HepG2 (cell line): ENCODE measurements at regions not wholly inside any gene's neighbourhood (a gene's known extent, or its start where the extent isn't known, plus 50 kb on each side); places are given as distances from the start of the nearest gene placed in this dataset.

Source experiments
- ATAC-seq: fragments of 200-7000 bp; cut with Tn5 transposase; 3 replicates; pipeline ENCODE4 v1.9.1; 2020; ENCODE audit warnings: mild to moderate bottlenecking, moderate library complexity
- BruUV-seq: library from RNA; stranded (reverse); fragments of 400-500 nt; replicated peaks from 2 replicates; lab custom pipeline; 2021; lab: Mats Ljungman, UMichigan
- CTCF ChIA-PET: fragments of 300-600 bp; formaldehyde crosslinking; extraction: SDS; loops from one replicate; lab custom pipeline; 2021; ENCODE audit warnings: low total read pairs, inconsistent platforms, low intra/inter-chr PET ratio; lab: Yijun Ruan, JAX
- POLR2A ChIA-PET: fragments of 350-600 bp; sonication (Branson Sonifier 250); formaldehyde crosslinking; loops from one replicate; lab custom pipeline; 2020; ENCODE audit warnings: antibody characterized with exemption, inconsistent platforms; lab: Yijun Ruan, JAX
- DNase-seq: peaks from one replicate; pipeline ENCODE4 v3.0.0-alpha.2; 2015; ENCODE audit warnings: low spot score
- FAIRE-seq: peaks from 3 replicates; lab custom pipeline; 2011; peaks lifted over from hg19 to GRCh38; lab: Jason Lieb, UNC
- H2AFZ ChIP-seq: one replicate; pipeline ENCODE4 v1.6.1; 2011; ENCODE audit warnings: low read length, inconsistent platforms
- H3K27ac ChIP-seq: fragments of 300-600 bp; 3 replicates; pipeline ENCODE4 v1.8.0; 2011; ENCODE audit warnings: mixed run types, mild to moderate bottlenecking, mixed read lengths, low read length, inconsistent platforms; ENCODE audit not compliant: insufficient read depth; ENCODE audit errors: extremely low read length
- H3K27me3 ChIP-seq, 2 experiments: fragments of 200-600 bp in 1 of 2; 2 replicates in 1 of 2; 3 replicates in 1 of 2; pipeline versions ENCODE4 v1.6.0 to v1.8.0; 2011; ENCODE audit warnings: low read length in 2 of 2, mild to moderate bottlenecking in 2 of 2, moderate library complexity in 2 of 2, inconsistent platforms in 1 of 2; ENCODE audit not compliant: insufficient read depth in 2 of 2, control insufficient read depth in 1 of 2
- H3K36me3 ChIP-seq, 2 experiments: fragments of 200-600 bp in 1 of 2; replicated peaks in 1 of 2; 2 replicates in 1 of 2; 3 replicates in 1 of 2; pipeline versions ENCODE4 v1.5.1 to v1.8.0; 2011; ENCODE audit warnings: low read length in 2 of 2, inconsistent platforms in 1 of 2; ENCODE audit not compliant: insufficient read depth in 2 of 2, control insufficient read depth in 1 of 2
- H3K4me1 ChIP-seq: 2 replicates; pipeline ENCODE4 v1.5.1; 2012; ENCODE audit warnings: low read length, inconsistent platforms; ENCODE audit not compliant: insufficient read depth
- H3K4me2 ChIP-seq: 2 replicates; pipeline ENCODE4 v1.6.0; 2011; ENCODE audit warnings: low read depth, low read length, inconsistent platforms
- H3K4me3 ChIP-seq, 3 experiments: fragments of 200-600 bp in 1 of 3; sonication (generic), shearing (Covaris generic) in 1 of 3; replicated peaks in 1 of 3; 2 replicates each; pipeline ENCODE4 v1.5.1; 2011 to 2016; ENCODE audit warnings: low read length in 3 of 3, inconsistent platforms in 2 of 3, low read depth in 2 of 3, mild to moderate bottlenecking in 2 of 3, control low read depth in 1 of 3, mixed read lengths in 1 of 3; ENCODE audit not compliant: insufficient read depth in 1 of 3
- H3K79me2 ChIP-seq: one replicate; pipeline ENCODE4 v1.6.1; 2011; ENCODE audit warnings: low read length, inconsistent platforms; ENCODE audit not compliant: insufficient read depth
- H3K9ac ChIP-seq: 2 replicates; pipeline ENCODE4 v1.6.0; 2011; ENCODE audit warnings: mild to moderate bottlenecking, low read depth, low read length, inconsistent platforms; ENCODE audit not compliant: insufficient read depth
- H3K9me3 ChIP-seq: 2 replicates; pipeline ENCODE4 v1.5.1; 2012; ENCODE audit warnings: mild to moderate bottlenecking, low read length
- H4K20me1 ChIP-seq: 2 replicates; pipeline ENCODE4 v1.6.0; 2011; ENCODE audit warnings: inconsistent platforms, mild to moderate bottlenecking, low read length, moderate library complexity; ENCODE audit not compliant: insufficient read depth
- ASH2L ChIP-seq: fragments of 300-600, 200-600 bp; sonication (generic); IDR thresholded peaks from 2 replicates; pipeline ENCODE4 v1.7.0; 2017; ENCODE audit warnings: low read depth, mild to moderate bottlenecking, moderate library complexity, mixed read lengths, low read length; ENCODE audit not compliant: insufficient read length
- CBX2 ChIP-seq, 2 experiments: fragments of 200-600 bp in 1 of 2; sonication (generic); formaldehyde crosslinking in 1 of 2; IDR thresholded peaks; 2 replicates each; pipeline versions ENCODE4 v1.7.0 to v1.8.1; 2018 to 2022; ENCODE audit warnings: low read depth in 2 of 2, low read length in 1 of 2, mild to moderate bottlenecking in 1 of 2, missing genetic modification reagents in 1 of 2
- CTCF ChIP-seq: sonication (generic); formaldehyde crosslinking; IDR thresholded peaks from 2 replicates; pipeline ENCODE4 v1.5.0; 2020; ENCODE audit warnings: mild to moderate bottlenecking, missing genetic modification reagents, moderate library complexity
- HNRNPLL ChIP-seq: fragments of 200-400 bp; formaldehyde crosslinking; IDR thresholded peaks from 2 replicates; pipeline ENCODE4 v1.6.1; 2017; ENCODE audit warnings: mild to moderate bottlenecking, low read depth, low read length; ENCODE audit not compliant: poor library complexity, severe bottlenecking
- NKX3-1 ChIP-seq: sonication (generic); formaldehyde crosslinking; IDR thresholded peaks from 2 replicates; pipeline ENCODE4 v1.5.0; 2020; ENCODE audit warnings: missing genetic modification reagents
- RAD21 ChIP-seq: fragments of 450-650 bp; formaldehyde crosslinking; IDR thresholded peaks from 2 replicates; pipeline ENCODE4 v1.5.0; 2020; ENCODE audit warnings: mild to moderate bottlenecking
- STAG1 ChIP-seq: sonication (generic); formaldehyde crosslinking; IDR thresholded peaks from 2 replicates; pipeline ENCODE4 v1.4.0; 2020; ENCODE audit warnings: missing genetic modification reagents
- ZKSCAN8 ChIP-seq: IDR thresholded peaks from 2 replicates; pipeline ENCODE4 v1.6.1; 2016; ENCODE audit warnings: borderline replicate concordance, missing genetic modification reagents, missing compliant biosample characterization
- ZNF326 ChIP-seq: sonication (generic); formaldehyde crosslinking; IDR thresholded peaks from 2 replicates; pipeline ENCODE4 v1.4.0; 2020; ENCODE audit warnings: missing genetic modification reagents, borderline replicate concordance
- WGBS: methylation state at CpG from one replicate; pipeline ENCODE4 v1.1.6; 2017; ENCODE audit warnings: low lambda C conversion rate; 5-methylcytosine and 5-hydroxymethylcytosine counted together
- in situ Hi-C: cut with HindIII; loops from 2 replicates; pipeline ENCODE4 v1.10.0; 2017; ENCODE audit warnings: low pct_unique_long_range_greater_than_20kb; ENCODE audit not compliant: extremely low pct_ligation_motif_present
- intact Hi-C: fragments of 100-400 bp; cut with micrococcal nuclease; formaldehyde crosslinking; loops from one replicate; pipeline ENCODE4 v1.10.0; 2022; ENCODE audit not compliant: unreplicated experiment
- TF ChIP-seq, protein P1 (sequence below): sonication (generic); formaldehyde crosslinking; IDR thresholded peaks from 2 replicates; pipeline ENCODE4 v1.4.0; 2020; ENCODE audit warnings: missing genetic modification reagents

- TF ChIP-seq CTCF (CRISPR knock-in tag) (no peak), RAD21 (no peak)
- TF ChIP-seq, all 625 proteins: peak for 0
Observed at GRCh38 chr1:239956263-239956662, 135.4 kb upstream of the FMN2 start (continued).

DNA sequence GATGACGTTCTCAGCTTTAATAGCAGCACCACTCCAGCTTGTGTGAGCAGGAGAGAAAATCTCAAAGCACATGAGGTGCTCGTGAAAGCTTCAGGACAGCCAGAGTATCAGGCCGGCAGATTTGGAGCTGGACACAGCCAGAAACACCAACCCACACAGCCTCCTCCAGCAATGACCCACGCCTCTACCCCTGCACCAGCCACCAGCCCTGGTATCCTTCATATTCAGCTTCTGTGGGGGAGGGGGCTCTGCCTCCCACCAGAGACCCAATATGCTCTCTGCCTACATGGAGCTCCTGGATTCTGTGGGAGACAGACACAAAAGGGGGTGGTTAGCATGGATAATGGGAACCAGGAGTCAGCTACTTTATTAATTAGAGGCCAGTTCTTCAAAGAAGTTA is 133.6 kb upstream of the FMN2 start:
- BruUV-seq, result no TSS peak
- ChIA-PET POLR2A (no interaction called here), CTCF (no interaction called here)
- H3K27me3 ChIP-seq, result no peaks in the 10 kb centered on the region; a peak in 2 of 5 replicates
- DNase-seq (no peak), ATAC-seq (no peak), FAIRE-seq (no peak)
- no peak overlapping the region for H3K27ac ChIP-seq
- intact Hi-C loops, result no loop called here
- no peak overlapping the region for H3K4me3 ChIP-seq
- no peaks in the 10 kb centered on the region for H3K9me3 ChIP-seq
- H3K9ac ChIP-seq, result no peak overlapping the region
- H3K79me2 ChIP-seq, result no peaks in the 10 kb centered on the region
- no peak for TF ChIP-seq ZNF326 (CRISPR knock-in tag)
- TF ChIP-seq ZKSCAN8, result no peak
- TF ChIP-seq STAG1 (CRISPR knock-in tag), result no peak
- TF ChIP-seq, all 625 proteins: peak for 0
- H4K20me1 ChIP-seq, result no peaks in the 10 kb centered on the region
- no peak overlapping the region for H2AFZ ChIP-seq
- no peaks in the 10 kb centered on the region for H3K36me3 ChIP-seq
- in situ Hi-C loops, result no loop called here
- no peaks in the 10 kb centered on the region for H3K4me1 ChIP-seq
- H3K4me2 ChIP-seq, result no peak overlapping the region
- 0% methylated on average over 3 of the region's 4 CpGs for WGBS

DNA sequence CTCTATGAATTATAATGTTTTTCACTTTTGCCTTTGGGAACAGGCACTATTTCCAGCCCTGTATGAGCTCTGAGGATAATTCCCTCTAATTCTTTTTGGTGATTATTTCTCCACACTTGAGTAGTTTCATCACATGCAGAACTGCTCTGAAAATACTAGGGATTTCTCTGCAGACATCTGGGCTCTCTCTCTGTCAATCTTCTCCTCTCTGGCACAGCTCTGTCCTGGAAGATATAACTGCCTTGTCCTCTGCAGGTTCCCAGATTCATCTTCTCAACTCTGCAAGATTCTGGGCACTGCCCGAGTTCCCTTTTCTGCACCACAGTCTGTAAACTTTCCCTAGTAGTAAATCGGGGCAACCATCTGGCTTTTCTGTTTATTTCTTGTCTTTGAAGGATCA is 131.3 kb upstream of the FMN2 start:
- Histone ChIP-seq H3K27ac (no peak overlapping the region), H3K9ac (no peak overlapping the region), H4K20me1 (no peaks in the 10 kb centered on the region), H3K79me2 (no peaks in the 10 kb centered on the region), H2AFZ (no peak overlapping the region), H3K9me3 (no peaks in the 10 kb centered on the region), H3K36me3 (no peaks in the 10 kb centered on the region), H3K4me3 (no peak overlapping the region), H3K27me3 (peaks cover 0 to 6% of the 10 kb centered on the region in 2 experiments; a peak in 2 of 5 replicates), H3K4me1 (no peaks in the 10 kb centered on the region), H3K4me2 (no peak overlapping the region)
- DNase-seq (no peak), FAIRE-seq (no peak), ATAC-seq (no peak)
- no TSS peak for BruUV-seq
- ChIA-PET POLR2A (no interaction called here), CTCF (no interaction called here)
- in situ Hi-C loops (no loop called here), intact Hi-C loops (no loop called here)
- WGBS, result 0% methylated on average over 2 of the region's 2 CpGs
- TF ChIP-seq NKX3-1 (CRISPR knock-in tag), result no peak
- TF ChIP-seq CBX2 (IDR thresholded peaks at IDR 0.05; ENCODE audit: low read depth, low read length), result no peak
- no peak for TF ChIP-seq CBX2 (CRISPR knock-in tag; IDR thresholded peaks at IDR 0.05; ENCODE audit: low read depth)
- TF ChIP-seq ASH2L, result no peak
- TF ChIP-seq, protein P1, sequence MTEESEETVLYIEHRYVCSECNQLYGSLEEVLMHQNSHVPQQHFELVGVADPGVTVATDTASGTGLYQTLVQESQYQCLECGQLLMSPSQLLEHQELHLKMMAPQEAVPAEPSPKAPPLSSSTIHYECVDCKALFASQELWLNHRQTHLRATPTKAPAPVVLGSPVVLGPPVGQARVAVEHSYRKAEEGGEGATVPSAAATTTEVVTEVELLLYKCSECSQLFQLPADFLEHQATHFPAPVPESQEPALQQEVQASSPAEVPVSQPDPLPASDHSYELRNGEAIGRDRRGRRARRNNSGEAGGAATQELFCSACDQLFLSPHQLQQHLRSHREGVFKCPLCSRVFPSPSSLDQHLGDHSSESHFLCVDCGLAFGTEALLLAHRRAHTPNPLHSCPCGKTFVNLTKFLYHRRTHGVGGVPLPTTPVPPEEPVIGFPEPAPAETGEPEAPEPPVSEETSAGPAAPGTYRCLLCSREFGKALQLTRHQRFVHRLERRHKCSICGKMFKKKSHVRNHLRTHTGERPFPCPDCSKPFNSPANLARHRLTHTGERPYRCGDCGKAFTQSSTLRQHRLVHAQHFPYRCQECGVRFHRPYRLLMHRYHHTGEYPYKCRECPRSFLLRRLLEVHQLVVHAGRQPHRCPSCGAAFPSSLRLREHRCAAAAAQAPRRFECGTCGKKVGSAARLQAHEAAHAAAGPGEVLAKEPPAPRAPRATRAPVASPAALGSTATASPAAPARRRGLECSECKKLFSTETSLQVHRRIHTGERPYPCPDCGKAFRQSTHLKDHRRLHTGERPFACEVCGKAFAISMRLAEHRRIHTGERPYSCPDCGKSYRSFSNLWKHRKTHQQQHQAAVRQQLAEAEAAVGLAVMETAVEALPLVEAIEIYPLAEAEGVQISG (CRISPR knock-in tag), result no peak
- TF ChIP-seq HNRNPLL, result no peak
